Sigmoid colon (tissue), 6 donors: ENCODE measurements at regions not wholly inside any gene's neighbourhood (a gene's known extent, or its start where the extent isn't known, plus 50 kb on each side); places are given as distances from the start of the nearest gene placed in this dataset.

Experiments
- DNase-seq: peaks from one replicate; pipeline ENCODE4 v3.0.0-alpha.2; 2019
- H3K27ac ChIP-seq, 4 donors: fragments of 200-600 bp; sonication (generic); one replicate each; pipeline ENCODE4 v1.5.1; 2016 to 2019; ENCODE audit warnings: mild to moderate bottlenecking in 1 of 4
- H3K27me3 ChIP-seq, 3 donors: fragments of 200-600 bp; sonication (generic); one replicate each; pipeline ENCODE4 v1.5.1; 2019; ENCODE audit warnings: mild to moderate bottlenecking in 1 of 3
- H3K36me3 ChIP-seq, 4 donors: fragments of 200-600 bp; sonication (generic); one replicate each; pipeline ENCODE4 v1.5.1; 2016 to 2019
- H3K4me1 ChIP-seq, 4 donors: fragments of 200-600 bp; sonication (generic); one replicate each; pipeline ENCODE4 v1.5.1; 2017 to 2019
- H3K4me3 ChIP-seq, 4 donors: fragments of 200-600 bp; sonication (generic); one replicate each; pipeline ENCODE4 v1.5.1; 2017 to 2019; ENCODE audit warnings: mild to moderate bottlenecking in 2 of 4, moderate library complexity in 1 of 4
- H3K9me3 ChIP-seq, 4 donors: fragments of 200-600 bp in 3 of 4; sonication (generic) in 3 of 4; one replicate each; pipeline versions ENCODE4 v1.5.1 to v1.6.1; 2013 to 2019
- CTCF ChIP-seq, 4 experiments: fragments of 450-650 bp in 3 of 4; fragments of 200-600 bp in 1 of 4; IDR thresholded peaks; one replicate each; pipeline ENCODE4 v1.5.1; 2016 to 2019; ENCODE audit warnings: antibody characterized with exemption in 4 of 4, mild to moderate bottlenecking in 3 of 4, moderate library complexity in 2 of 4
- EP300 ChIP-seq, 4 donors: sonication (generic); formaldehyde crosslinking; IDR thresholded peaks; one replicate each; pipeline ENCODE4 v1.6.1; 2017; ENCODE audit warnings: antibody characterized with exemption in 4 of 4
- POLR2A ChIP-seq, 2 donors: fragments of 450-650 bp; IDR thresholded peaks; one replicate each; pipeline ENCODE4 v1.6.1; 2016; ENCODE audit warnings: antibody characterized with exemption in 2 of 2, mild to moderate bottlenecking in 2 of 2, moderate library complexity in 2 of 2
- POLR2AphosphoS5 ChIP-seq, 4 donors: sonication (generic); formaldehyde crosslinking; IDR thresholded peaks; one replicate each; pipeline ENCODE4 v1.6.1; 2017; ENCODE audit warnings: antibody characterized with exemption in 4 of 4
- WGBS, 2 donors: extraction: QIAGEN DNeasy Blood & Tissue Kit; methylation state at CpG; one replicate each; pipeline ENCODE4 v1.1.7; 2013; 5-methylcytosine and 5-hydroxymethylcytosine counted together
- intact Hi-C: fragments of 100-400 bp; cut with DNase I; formaldehyde crosslinking; loops from one replicate; pipeline ENCODE4 v1.15.1; 2023
- donor health status: healthy with polysubstance abuse.
- donor health status: healthy.

GRCh38 chr2:158034198-158034866 is 67.3 kb upstream of the UPP2 start:
- no peak for TF ChIP-seq EP300 (IDR thresholded peaks at IDR 0.05)
- TF ChIP-seq POLR2AphosphoS5 (IDR thresholded peaks at IDR 0.05), result no peak
- no peak for TF ChIP-seq POLR2A (IDR thresholded peaks at IDR 0.05)
- TF ChIP-seq CTCF (IDR thresholded peaks at IDR 0.05), result peak in 1 of 4 experiments; percentile 31
- WGBS, 2 donors, result 24 to 37% methylated on average over 7 of the region's 7 CpGs
- DNase-seq, result no peak

GRCh38 chr2:158031371-158031770 is 70.3 kb upstream of the UPP2 start:
- Histone ChIP-seq H3K4me1 (no peaks in the 10 kb centered on the region), H3K27me3 (no peaks in the 10 kb centered on the region), H3K9me3 (no peaks in the 10 kb centered on the region), H3K36me3 (no peaks in the 10 kb centered on the region), H3K4me3 (no peak overlapping the region), H3K27ac (no peak overlapping the region)
- intact Hi-C loops, result no loop called here
- 83 to 86% methylated on average over 4 of the region's 4 CpGs for WGBS, 2 donors
- no peak for TF ChIP-seq POLR2AphosphoS5 (IDR thresholded peaks at IDR 0.05)
- no peak for TF ChIP-seq POLR2A (IDR thresholded peaks at IDR 0.05)
- DNase-seq, result no peak

More at GRCh38 chr2:158034198-158034866, 67.3 kb upstream of the UPP2 start:
- H3K4me3 ChIP-seq, result no peak overlapping the region
- no peaks in the 10 kb centered on the region for H3K36me3 ChIP-seq
- no peaks in the 10 kb centered on the region for H3K4me1 ChIP-seq
- no peaks in the 10 kb centered on the region for H3K27me3 ChIP-seq
- intact Hi-C loops, result no loop called here
- H3K27ac ChIP-seq, result no peak overlapping the region
- H3K9me3 ChIP-seq, result no peaks in the 10 kb centered on the region

- no peak overlapping the region for H3K4me3 ChIP-seq
- H3K4me1 ChIP-seq, result no peaks in the 10 kb centered on the region
- intact Hi-C loops, result no loop called here
- H3K9me3 ChIP-seq, result no peaks in the 10 kb centered on the region
- H3K27ac ChIP-seq, result no peak overlapping the region
- H3K27me3 ChIP-seq, result no peaks in the 10 kb centered on the region
- no peak for DNase-seq
- no peak for TF ChIP-seq POLR2A (IDR thresholded peaks at IDR 0.05)
- TF ChIP-seq POLR2AphosphoS5 (IDR thresholded peaks at IDR 0.05), result no peak
- TF ChIP-seq EP300 (IDR thresholded peaks at IDR 0.05), result no peak
- no peak for TF ChIP-seq CTCF (IDR thresholded peaks at IDR 0.05)
- H3K36me3 ChIP-seq, result no peaks in the 10 kb centered on the region
- 86 to 90% methylated on average over 11 of the region's 11 CpGs for WGBS, 2 donors
Measured at GRCh38 chr2:158025255-158025996, 76.2 kb upstream of the UPP2 start.

GRCh38 chr2:158024288-158024898 is 77.3 kb upstream of the UPP2 start:
- no peak for DNase-seq
- Histone ChIP-seq H3K27me3 (no peaks in the 10 kb centered on the region), H3K9me3 (no peaks in the 10 kb centered on the region), H3K27ac (no peak overlapping the region), H3K36me3 (no peaks in the 10 kb centered on the region), H3K4me3 (no peak overlapping the region), H3K4me1 (no peaks in the 10 kb centered on the region)
- TF ChIP-seq CTCF (IDR thresholded peaks at IDR 0.05) (peak in 3 of 4 experiments; percentile 28 to 78 (median 69)), POLR2AphosphoS5 (IDR thresholded peaks at IDR 0.05) (no peak)
- intact Hi-C loops, result loop anchor here (1.0 kb wide), 1 partner anchor 721 kb away; no protein-coding TSS in a partner anchor
- 0 to 1% methylated on average over 4 of the region's 4 CpGs for WGBS, 2 donors

GRCh38 chr2:158022888-158023287 is 78.8 kb upstream of the UPP2 start:
- 68 to 71% methylated on average over 1 of the region's 1 CpG for WGBS, 2 donors
- no peaks in the 10 kb centered on the region for H3K9me3 ChIP-seq
- DNase-seq, result no peak
- no peak overlapping the region for H3K4me3 ChIP-seq
- intact Hi-C loops, result no loop called here
- TF ChIP-seq POLR2A (IDR thresholded peaks at IDR 0.05) (no peak), POLR2AphosphoS5 (IDR thresholded peaks at IDR 0.05) (no peak), EP300 (IDR thresholded peaks at IDR 0.05) (no peak), CTCF (IDR thresholded peaks at IDR 0.05) (no peak)
- no peaks in the 10 kb centered on the region for H3K27me3 ChIP-seq
- H3K4me1 ChIP-seq, result no peaks in the 10 kb centered on the region
- no peaks in the 10 kb centered on the region for H3K36me3 ChIP-seq
- no peak overlapping the region for H3K27ac ChIP-seq
